ENCODE measurements at regions not wholly inside any gene's neighbourhood (a gene's known extent, or its start where the extent isn't known, plus 50 kb on each side); places are given as distances from the start of the nearest gene placed in this dataset.

- no peak for TF ChIP-seq POLR2A (IDR thresholded peaks at IDR 0.05)
- TF ChIP-seq CTCF (IDR thresholded peaks at IDR 0.05) = no peak
- TF ChIP-seq POLR2AphosphoS5 (IDR thresholded peaks at IDR 0.05) = no peak
These were observed 249.0 kb upstream of the ZP4 start for GRCh38 chr1:238139713-238140112.
